Tibial nerve (tissue), 3 donors: ENCODE measurements at regions not wholly inside any gene's neighbourhood (a gene's known extent, or its start where the extent isn't known, plus 50 kb on each side); places are given as distances from the start of the nearest gene placed in this dataset.

Source experiments
- POLR2A ChIP-seq, 2 donors: fragments of 450-650 bp; IDR thresholded peaks; one replicate each; pipeline ENCODE4 v1.6.1; 2017; ENCODE audit warnings: antibody characterized with exemption in 2 of 2, mild to moderate bottlenecking in 2 of 2, moderate library complexity in 2 of 2
- TF ChIP-seq, protein P1 (sequence below), 5 experiments: fragments of 200-600 bp in 3 of 5; fragments of 450-650 bp in 2 of 5; sonication (generic) in 3 of 5; IDR thresholded peaks; one replicate each; pipeline ENCODE4 v1.5.1; 2016 to 2019; ENCODE audit warnings: antibody characterized with exemption in 5 of 5, mild to moderate bottlenecking in 3 of 5, moderate library complexity in 2 of 5

DNA sequence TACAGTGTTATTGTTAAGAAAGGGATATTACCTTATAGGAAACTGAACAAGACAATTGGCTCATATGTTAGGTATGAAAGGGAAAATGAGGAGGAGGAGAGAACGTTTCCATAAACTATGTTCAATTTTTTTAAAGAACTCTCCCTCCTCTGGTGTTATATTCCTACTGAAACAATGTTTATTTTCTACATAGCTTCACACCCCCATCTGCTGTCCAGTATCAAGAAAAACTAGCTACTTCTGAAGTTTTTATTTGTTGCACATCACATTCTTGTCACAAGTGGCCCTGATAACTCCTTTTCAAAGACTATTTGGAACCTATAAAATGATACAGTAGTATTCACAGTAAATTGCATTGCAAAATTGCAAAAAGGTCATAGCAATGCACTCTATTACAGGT lies 223.4 kb upstream of the FAM174A start:
- TF ChIP-seq, protein P1, sequence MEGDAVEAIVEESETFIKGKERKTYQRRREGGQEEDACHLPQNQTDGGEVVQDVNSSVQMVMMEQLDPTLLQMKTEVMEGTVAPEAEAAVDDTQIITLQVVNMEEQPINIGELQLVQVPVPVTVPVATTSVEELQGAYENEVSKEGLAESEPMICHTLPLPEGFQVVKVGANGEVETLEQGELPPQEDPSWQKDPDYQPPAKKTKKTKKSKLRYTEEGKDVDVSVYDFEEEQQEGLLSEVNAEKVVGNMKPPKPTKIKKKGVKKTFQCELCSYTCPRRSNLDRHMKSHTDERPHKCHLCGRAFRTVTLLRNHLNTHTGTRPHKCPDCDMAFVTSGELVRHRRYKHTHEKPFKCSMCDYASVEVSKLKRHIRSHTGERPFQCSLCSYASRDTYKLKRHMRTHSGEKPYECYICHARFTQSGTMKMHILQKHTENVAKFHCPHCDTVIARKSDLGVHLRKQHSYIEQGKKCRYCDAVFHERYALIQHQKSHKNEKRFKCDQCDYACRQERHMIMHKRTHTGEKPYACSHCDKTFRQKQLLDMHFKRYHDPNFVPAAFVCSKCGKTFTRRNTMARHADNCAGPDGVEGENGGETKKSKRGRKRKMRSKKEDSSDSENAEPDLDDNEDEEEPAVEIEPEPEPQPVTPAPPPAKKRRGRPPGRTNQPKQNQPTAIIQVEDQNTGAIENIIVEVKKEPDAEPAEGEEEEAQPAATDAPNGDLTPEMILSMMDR (IDR thresholded peaks at IDR 0.05) = no peak
- TF ChIP-seq POLR2A (IDR thresholded peaks at IDR 0.05) = no peak
